H7 (cell line): ENCODE measurements at regions not wholly inside any gene's neighbourhood (a gene's known extent, or its start where the extent isn't known, plus 50 kb on each side); places are given as distances from the start of the nearest gene placed in this dataset.

Source experiments
- DNase-seq: peaks from one replicate; pipeline ENCODE4 v3.0.0; 2012
- H3K27me3 ChIP-seq: 2 replicates; pipeline ENCODE4 v1.6.0; 2011; ENCODE audit warnings: mild to moderate bottlenecking, low read length; ENCODE audit not compliant: control insufficient read depth, insufficient read depth
- H3K36me3 ChIP-seq: replicated peaks from 2 replicates; pipeline ENCODE4 v1.5.1; 2011; ENCODE audit warnings: low read length; ENCODE audit not compliant: control insufficient read depth, insufficient read depth
- H3K4me3 ChIP-seq: 2 replicates; pipeline ENCODE4 v1.5.1; 2011; ENCODE audit warnings: low read depth, mild to moderate bottlenecking, control low read depth, low read length, moderate library complexity; ENCODE audit not compliant: insufficient read depth

GRCh38 chr1:83531521-83532309, 467.2 kb downstream of the TTLL7 start:
- Histone ChIP-seq H3K4me3 (no peak overlapping the region), H3K36me3 (no peaks in the 10 kb centered on the region), H3K27me3 (no peaks in the 10 kb centered on the region)
- DNase-seq = no peak

- H3K4me3 ChIP-seq = no peak overlapping the region
- H3K27me3 ChIP-seq = no peaks in the 10 kb centered on the region
- no peak for DNase-seq
- no peaks in the 10 kb centered on the region for H3K36me3 ChIP-seq
Observed at GRCh38 chr1:83530506-83530905, 468.4 kb downstream of the TTLL7 start.

- DNase-seq = no peak
- H3K27me3 ChIP-seq = no peaks in the 10 kb centered on the region
- H3K36me3 ChIP-seq = no peaks in the 10 kb centered on the region
- no peak overlapping the region for H3K4me3 ChIP-seq
Observed at GRCh38 chr1:83527987-83528386, 470.9 kb downstream of the TTLL7 start.

- Histone ChIP-seq H3K27me3 (no peaks in the 10 kb centered on the region), H3K4me3 (no peak overlapping the region), H3K36me3 (no peaks in the 10 kb centered on the region)
- DNase-seq = no peak
Observed at GRCh38 chr1:83520797-83521196, 478.1 kb downstream of the TTLL7 start.

- no peak overlapping the region for H3K4me3 ChIP-seq
- DNase-seq = no peak
- no peaks in the 10 kb centered on the region for H3K36me3 ChIP-seq
- H3K27me3 ChIP-seq = no peaks in the 10 kb centered on the region
Observed at GRCh38 chr1:83516369-83516768, 482.6 kb downstream of the TTLL7 start.

- no peak overlapping the region for H3K4me3 ChIP-seq
- no peaks in the 10 kb centered on the region for H3K27me3 ChIP-seq
- no peaks in the 10 kb centered on the region for H3K36me3 ChIP-seq
- DNase-seq = no peak
Observed at GRCh38 chr1:83515578-83516154, 483.3 kb downstream of the TTLL7 start.

GRCh38 chr1:83512373-83513193, 486.3 kb downstream of the TTLL7 start:
- no peak for DNase-seq
- no peaks in the 10 kb centered on the region for H3K27me3 ChIP-seq

GRCh38 chr1:83511146-83511726, 487.7 kb downstream of the TTLL7 start:
- no peaks in the 10 kb centered on the region for H3K27me3 ChIP-seq
- no peak overlapping the region for H3K4me3 ChIP-seq
- DNase-seq = no peak
- no peaks in the 10 kb centered on the region for H3K36me3 ChIP-seq

More at GRCh38 chr1:83512373-83513193, 486.3 kb downstream of the TTLL7 start:
- Histone ChIP-seq H3K36me3 (no peaks in the 10 kb centered on the region), H3K4me3 (no peak overlapping the region)

GRCh38 chr1:83509301-83509781, 489.6 kb downstream of the TTLL7 start:
- no peaks in the 10 kb centered on the region for H3K36me3 ChIP-seq
- no peak overlapping the region for H3K4me3 ChIP-seq
- no peak for DNase-seq
- H3K27me3 ChIP-seq = no peaks in the 10 kb centered on the region

GRCh38 chr1:83508485-83509151, 490.3 kb downstream of the TTLL7 start:
- Histone ChIP-seq H3K27me3 (no peaks in the 10 kb centered on the region), H3K4me3 (no peak overlapping the region), H3K36me3 (no peaks in the 10 kb centered on the region)
- no peak for DNase-seq

- Histone ChIP-seq H3K4me3 (no peak overlapping the region), H3K27me3 (no peaks in the 10 kb centered on the region), H3K36me3 (no peaks in the 10 kb centered on the region)
- DNase-seq = no peak
Observed at GRCh38 chr1:83505148-83505547, 493.8 kb downstream of the TTLL7 start.

GRCh38 chr1:83503153-83503552, 495.8 kb downstream of the TTLL7 start:
- Histone ChIP-seq H3K36me3 (no peaks in the 10 kb centered on the region), H3K27me3 (no peaks in the 10 kb centered on the region), H3K4me3 (no peak overlapping the region)
- DNase-seq = no peak

- no peaks in the 10 kb centered on the region for H3K27me3 ChIP-seq
- no peaks in the 10 kb centered on the region for H3K36me3 ChIP-seq
- no peak overlapping the region for H3K4me3 ChIP-seq
- no peak for DNase-seq
Observed at GRCh38 chr1:83500987-83501591, 497.8 kb downstream of the TTLL7 start.

- Histone ChIP-seq H3K4me3 (no peak overlapping the region), H3K36me3 (no peaks in the 10 kb centered on the region), H3K27me3 (no peaks in the 10 kb centered on the region)
- no peak for DNase-seq
Observed at GRCh38 chr1:83500531-83500930, 498.4 kb downstream of the TTLL7 start.
